ENCODE measurements at regions not wholly inside any gene's neighbourhood (a gene's known extent, or its start where the extent isn't known, plus 50 kb on each side); places are given as distances from the start of the nearest gene placed in this dataset.

DNA sequence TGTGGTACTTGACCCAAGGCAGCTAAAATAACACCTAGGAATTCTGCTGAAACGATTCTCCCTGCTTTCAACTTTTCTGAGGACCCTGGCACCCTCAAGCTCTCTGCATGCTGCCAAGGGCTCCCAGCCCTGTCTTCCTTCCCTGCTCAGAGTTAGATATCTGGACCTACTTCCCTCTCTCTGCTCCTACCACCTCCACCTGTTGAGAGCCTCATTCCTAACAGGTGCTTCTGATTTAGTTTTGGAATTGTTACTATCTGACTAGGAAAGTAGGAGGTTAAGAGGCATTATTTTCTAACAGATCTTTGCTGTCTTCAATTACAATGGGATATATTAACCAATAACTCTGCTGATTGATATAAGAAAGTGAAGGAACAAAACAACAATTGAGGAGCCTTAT is 253.8 kb downstream of the FZD1 start:
- no peak overlapping the region for H3K9ac ChIP-seq
- no peaks in the 10 kb centered on the region for H3K4me1 ChIP-seq (ENCODE audit: low read depth, poor library complexity, severe bottlenecking)
- no peaks in the 10 kb centered on the region for H4K20me1 ChIP-seq (ENCODE audit: insufficient read depth)
- TF ChIP-seq, protein P1, sequence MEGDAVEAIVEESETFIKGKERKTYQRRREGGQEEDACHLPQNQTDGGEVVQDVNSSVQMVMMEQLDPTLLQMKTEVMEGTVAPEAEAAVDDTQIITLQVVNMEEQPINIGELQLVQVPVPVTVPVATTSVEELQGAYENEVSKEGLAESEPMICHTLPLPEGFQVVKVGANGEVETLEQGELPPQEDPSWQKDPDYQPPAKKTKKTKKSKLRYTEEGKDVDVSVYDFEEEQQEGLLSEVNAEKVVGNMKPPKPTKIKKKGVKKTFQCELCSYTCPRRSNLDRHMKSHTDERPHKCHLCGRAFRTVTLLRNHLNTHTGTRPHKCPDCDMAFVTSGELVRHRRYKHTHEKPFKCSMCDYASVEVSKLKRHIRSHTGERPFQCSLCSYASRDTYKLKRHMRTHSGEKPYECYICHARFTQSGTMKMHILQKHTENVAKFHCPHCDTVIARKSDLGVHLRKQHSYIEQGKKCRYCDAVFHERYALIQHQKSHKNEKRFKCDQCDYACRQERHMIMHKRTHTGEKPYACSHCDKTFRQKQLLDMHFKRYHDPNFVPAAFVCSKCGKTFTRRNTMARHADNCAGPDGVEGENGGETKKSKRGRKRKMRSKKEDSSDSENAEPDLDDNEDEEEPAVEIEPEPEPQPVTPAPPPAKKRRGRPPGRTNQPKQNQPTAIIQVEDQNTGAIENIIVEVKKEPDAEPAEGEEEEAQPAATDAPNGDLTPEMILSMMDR (conservative IDR thresholded peaks at IDR 0.05; ENCODE audit: low read depth, low read length), result no peak
- H3K36me3 ChIP-seq (ENCODE audit: insufficient read depth), result no peaks in the 10 kb centered on the region
- H3K27me3 ChIP-seq (ENCODE audit: insufficient read depth, low read depth), result no peaks in the 10 kb centered on the region
- H3K4me3 ChIP-seq (IDR thresholded peaks at IDR 0.05; ENCODE audit: insufficient read depth, low read depth, low read length), result no peak overlapping the region
- H2AFZ ChIP-seq (ENCODE audit: low read depth), result no peak overlapping the region
- no peak overlapping the region for H3K4me2 ChIP-seq
- no peak overlapping the region for H3K27ac ChIP-seq
- no peaks in the 10 kb centered on the region for H3K79me2 ChIP-seq (ENCODE audit: insufficient read depth, low read depth)

DNA sequence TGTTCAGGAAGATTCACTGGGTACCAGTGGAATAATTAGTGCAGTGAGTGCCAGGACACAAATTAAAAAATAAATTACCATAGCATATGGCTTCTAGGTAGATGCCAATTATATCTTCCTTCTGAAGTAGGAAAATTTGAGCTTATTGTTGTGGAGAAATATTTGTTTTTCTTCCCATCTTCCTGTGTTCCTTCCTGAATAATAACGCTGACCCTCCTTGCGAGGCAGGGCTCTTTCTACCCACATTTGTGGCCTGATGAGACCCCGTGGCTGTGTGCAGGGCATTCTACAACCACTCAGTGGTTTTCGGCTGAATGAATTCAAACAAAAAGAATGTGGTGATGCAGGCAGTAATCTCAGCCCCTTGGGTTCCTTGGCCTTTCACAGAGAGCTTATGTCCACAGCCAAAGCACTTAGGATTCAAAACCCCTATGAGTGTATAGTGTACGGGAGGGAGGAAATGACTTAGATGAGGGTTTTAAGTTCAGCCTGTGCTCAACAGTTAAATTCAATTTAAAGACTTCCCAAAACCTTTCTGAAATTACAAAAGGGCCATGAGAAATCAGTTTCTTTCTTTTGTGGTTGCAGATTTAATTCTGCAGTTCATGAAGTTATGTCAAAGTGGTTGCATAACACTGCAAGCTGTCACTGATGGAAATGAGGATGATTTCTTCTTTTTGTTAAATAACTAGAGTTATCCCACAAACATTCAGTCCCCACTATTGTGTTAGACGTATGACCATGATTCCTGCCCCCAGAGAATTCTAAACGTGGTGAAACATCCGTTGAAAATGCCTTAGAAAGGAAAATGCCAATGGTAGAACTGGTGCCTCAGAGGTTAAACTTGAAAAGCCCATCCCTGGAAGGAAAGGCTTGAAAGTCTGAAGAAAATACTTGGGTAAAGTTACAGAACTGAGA is 255.3 kb downstream of the FZD1 start:
- Histone ChIP-seq H3K79me2 (ENCODE audit: insufficient read depth, low read depth) (no peaks in the 10 kb centered on the region), H3K36me3 (ENCODE audit: insufficient read depth) (no peaks in the 10 kb centered on the region), H3K27ac (no peak overlapping the region), H3K4me2 (no peak overlapping the region), H4K20me1 (ENCODE audit: insufficient read depth) (no peaks in the 10 kb centered on the region), H3K27me3 (ENCODE audit: insufficient read depth, low read depth) (no peaks in the 10 kb centered on the region), H3K4me3 (IDR thresholded peaks at IDR 0.05; ENCODE audit: insufficient read depth, low read depth, low read length) (no peak overlapping the region), H3K4me1 (ENCODE audit: low read depth, poor library complexity, severe bottlenecking) (no peaks in the 10 kb centered on the region), H3K9ac (no peak overlapping the region), H2AFZ (ENCODE audit: low read depth) (no peak overlapping the region)
- TF ChIP-seq, protein P1 (conservative IDR thresholded peaks at IDR 0.05; ENCODE audit: low read depth, low read length), result no peak

DNA sequence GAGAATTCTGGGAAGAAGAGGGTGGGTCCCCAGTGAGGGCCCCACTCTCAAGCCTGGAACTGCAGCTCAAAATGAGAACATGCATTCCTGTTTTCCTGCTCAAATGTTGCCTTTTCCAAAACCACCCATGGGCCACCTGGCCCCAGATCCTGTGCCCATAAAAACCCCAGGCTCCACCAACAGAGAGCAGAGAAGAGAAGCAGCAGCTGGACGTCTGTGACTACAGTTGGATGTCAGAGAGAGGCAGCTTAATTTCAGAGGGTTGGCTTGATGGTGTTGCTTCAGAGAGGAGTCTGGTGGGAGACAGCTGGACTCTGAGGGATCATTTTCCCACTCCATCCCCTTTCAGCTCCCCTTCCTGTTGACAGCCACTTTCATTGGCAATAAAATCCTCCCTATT is 256.4 kb downstream of the FZD1 start:
- H4K20me1 ChIP-seq (ENCODE audit: insufficient read depth), result no peaks in the 10 kb centered on the region
- no peaks in the 10 kb centered on the region for H3K36me3 ChIP-seq (ENCODE audit: insufficient read depth)
- no peak overlapping the region for H2AFZ ChIP-seq (ENCODE audit: low read depth)
- H3K4me2 ChIP-seq, result no peak overlapping the region
- H3K9ac ChIP-seq, result no peak overlapping the region
- no peaks in the 10 kb centered on the region for H3K79me2 ChIP-seq (ENCODE audit: insufficient read depth, low read depth)
- H3K4me1 ChIP-seq (ENCODE audit: low read depth, poor library complexity, severe bottlenecking), result no peaks in the 10 kb centered on the region
- H3K27me3 ChIP-seq (ENCODE audit: insufficient read depth, low read depth), result no peaks in the 10 kb centered on the region
- H3K27ac ChIP-seq, result no peak overlapping the region
- H3K4me3 ChIP-seq (IDR thresholded peaks at IDR 0.05; ENCODE audit: insufficient read depth, low read depth, low read length), result no peak overlapping the region
- TF ChIP-seq, protein P1 (conservative IDR thresholded peaks at IDR 0.05; ENCODE audit: low read depth, low read length), result no peak

DNA sequence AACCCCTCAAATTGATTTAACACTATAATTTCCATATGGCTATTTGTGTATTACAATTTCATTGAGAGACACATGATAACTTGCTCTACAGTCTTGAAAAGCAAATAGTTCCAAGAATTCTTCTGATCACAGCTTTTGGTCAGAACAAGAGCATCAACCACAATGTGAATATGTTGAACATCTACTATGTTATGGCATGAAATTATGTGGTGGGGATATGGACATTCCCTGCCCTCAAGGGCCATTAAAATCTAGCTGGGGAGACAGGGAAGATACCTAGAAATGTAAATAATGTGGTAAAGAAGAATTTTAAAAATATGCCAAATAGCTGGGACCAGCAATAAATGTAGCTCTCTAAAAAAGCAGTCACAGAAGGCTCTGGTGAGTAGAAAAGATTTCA is 262.2 kb downstream of the FZD1 start:
- Histone ChIP-seq H3K27ac (no peak overlapping the region), H4K20me1 (ENCODE audit: insufficient read depth) (no peaks in the 10 kb centered on the region), H3K4me1 (ENCODE audit: low read depth, poor library complexity, severe bottlenecking) (no peaks in the 10 kb centered on the region), H3K79me2 (ENCODE audit: insufficient read depth, low read depth) (no peaks in the 10 kb centered on the region), H2AFZ (ENCODE audit: low read depth) (no peak overlapping the region), H3K9ac (no peak overlapping the region), H3K4me2 (no peak overlapping the region), H3K27me3 (ENCODE audit: insufficient read depth, low read depth) (no peaks in the 10 kb centered on the region), H3K36me3 (ENCODE audit: insufficient read depth) (no peaks in the 10 kb centered on the region), H3K4me3 (IDR thresholded peaks at IDR 0.05; ENCODE audit: insufficient read depth, low read depth, low read length) (no peak overlapping the region)
- TF ChIP-seq, protein P1 (conservative IDR thresholded peaks at IDR 0.05; ENCODE audit: low read depth, low read length), result no peak

Measured in KMS-11 (cell line).